HEK293T (cell line): ENCODE measurements at regions not wholly inside any gene's neighbourhood (a gene's known extent, or its start where the extent isn't known, plus 50 kb on each side); places are given as distances from the start of the nearest gene placed in this dataset.

Source experiments
- ELF4 ChIP-seq: fragments of 450-650 bp; IDR thresholded peaks from 2 replicates; pipeline ENCODE4 v1.6.1; 2017; ENCODE audit warnings: antibody characterized with exemption
- FOXA1 ChIP-seq: fragments of 450-650 bp; IDR thresholded peaks from 2 replicates; pipeline ENCODE4 v1.6.1; 2016; ENCODE audit warnings: mild to moderate bottlenecking
- FOXK2 ChIP-seq: fragments of 450-650 bp; IDR thresholded peaks from 2 replicates; pipeline ENCODE4 v1.6.1; 2016; ENCODE audit warnings: mild to moderate bottlenecking
- SP1 ChIP-seq: fragments of 450-650 bp; IDR thresholded peaks from 2 replicates; pipeline ENCODE4 v1.6.1; 2017
- SUZ12 ChIP-seq: fragments of 450-650 bp; IDR thresholded peaks from 2 replicates; pipeline ENCODE4 v1.6.1; 2016; ENCODE audit warnings: mild to moderate bottlenecking
- TARDBP ChIP-seq: fragments of 450-650 bp; IDR thresholded peaks from 2 replicates; pipeline ENCODE4 v1.6.1; 2016
- TF ChIP-seq, protein P1 (sequence below): fragments of 450-650 bp; IDR thresholded peaks from 2 replicates; pipeline ENCODE4 v1.6.1; 2016

- TF ChIP-seq SP1 (no peak), TARDBP (no peak), FOXA1 (no peak), SUZ12 (no peak), FOXK2 (no peak), ELF4 (no peak)
- TF ChIP-seq, protein P1, sequence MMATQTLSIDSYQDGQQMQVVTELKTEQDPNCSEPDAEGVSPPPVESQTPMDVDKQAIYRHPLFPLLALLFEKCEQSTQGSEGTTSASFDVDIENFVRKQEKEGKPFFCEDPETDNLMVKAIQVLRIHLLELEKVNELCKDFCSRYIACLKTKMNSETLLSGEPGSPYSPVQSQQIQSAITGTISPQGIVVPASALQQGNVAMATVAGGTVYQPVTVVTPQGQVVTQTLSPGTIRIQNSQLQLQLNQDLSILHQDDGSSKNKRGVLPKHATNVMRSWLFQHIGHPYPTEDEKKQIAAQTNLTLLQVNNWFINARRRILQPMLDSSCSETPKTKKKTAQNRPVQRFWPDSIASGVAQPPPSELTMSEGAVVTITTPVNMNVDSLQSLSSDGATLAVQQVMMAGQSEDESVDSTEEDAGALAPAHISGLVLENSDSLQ: no peak
Measured at GRCh38 chr6:40710626-40711330, 123.6 kb upstream of the LRFN2 start.
